HG03159 (cell line): ENCODE measurements at regions not wholly inside any gene's neighbourhood (a gene's known extent, or its start where the extent isn't known, plus 50 kb on each side); places are given as distances from the start of the nearest gene placed in this dataset.

Experiments
- ATAC-seq: cut with Tn5 transposase; IDR thresholded peaks from one replicate; pipeline ENCODE4 v1.9.1; 2021; ENCODE audit warnings: mild to moderate bottlenecking, moderate library complexity; ENCODE audit not compliant: unreplicated experiment

DNA sequence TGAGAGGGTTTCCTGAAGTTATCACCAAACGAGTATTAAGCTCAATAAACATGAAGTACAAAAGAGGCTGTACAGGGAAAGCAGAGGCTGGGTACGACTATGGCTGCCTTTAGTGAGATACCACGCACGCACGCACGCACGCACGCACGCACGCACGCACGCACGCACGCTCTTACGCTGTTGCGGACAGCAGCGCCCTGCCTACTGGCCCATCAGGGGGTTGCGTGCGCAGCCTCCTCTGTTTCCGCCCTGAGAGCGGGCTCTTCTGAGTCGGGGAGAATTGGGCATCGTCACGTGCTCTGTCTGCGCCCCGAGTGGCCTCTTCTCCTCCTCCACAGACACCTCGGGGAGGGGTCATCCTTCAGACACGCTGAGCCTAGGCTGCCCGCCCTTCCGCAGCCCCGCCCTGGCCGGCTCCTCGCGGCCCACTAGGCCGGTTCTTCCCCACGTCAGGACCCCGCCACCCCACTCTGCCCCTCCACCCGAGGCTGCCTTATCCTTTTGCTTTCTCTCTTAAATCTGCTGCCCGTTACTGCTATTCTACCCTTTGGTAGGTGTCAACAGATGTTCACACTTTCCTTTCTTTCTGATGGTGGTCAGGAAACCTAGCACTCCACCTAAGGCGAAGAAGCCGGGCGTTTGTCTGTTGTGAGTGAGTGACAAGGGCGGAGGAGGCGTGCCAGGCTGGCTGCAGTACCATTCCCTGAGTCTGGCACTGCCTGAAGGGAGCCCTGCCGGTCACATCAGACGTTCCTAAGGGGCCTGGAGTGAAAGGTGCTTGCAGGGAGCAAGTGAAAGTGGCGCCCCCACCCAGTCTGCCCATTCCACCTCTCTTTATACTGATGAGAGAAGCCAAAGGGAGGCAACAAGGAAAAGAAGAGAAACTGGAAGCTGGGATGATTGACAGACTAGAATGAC lies 300.4 kb upstream of the B3GAT1 start:
- no peak for ATAC-seq

DNA sequence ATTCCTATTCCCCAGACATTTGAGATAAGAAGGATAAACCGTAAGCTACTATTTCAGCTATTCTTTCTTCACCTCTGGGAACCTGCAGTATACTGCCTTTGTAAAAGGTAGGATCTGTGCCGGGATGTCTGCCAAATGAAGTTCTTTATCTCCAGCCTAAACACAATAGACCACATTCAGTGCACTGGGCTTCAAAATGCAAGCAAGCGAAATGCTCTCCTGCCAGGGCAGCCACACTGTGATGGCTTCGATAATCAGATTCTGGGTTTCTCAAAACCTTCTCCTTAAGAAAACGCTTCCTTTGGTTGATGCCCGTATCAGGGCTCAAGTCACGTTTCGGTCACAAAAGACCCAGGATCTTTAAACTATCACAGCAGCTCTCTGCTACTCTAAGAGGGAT lies 299.5 kb upstream of the B3GAT1 start:
- no peak for ATAC-seq

DNA sequence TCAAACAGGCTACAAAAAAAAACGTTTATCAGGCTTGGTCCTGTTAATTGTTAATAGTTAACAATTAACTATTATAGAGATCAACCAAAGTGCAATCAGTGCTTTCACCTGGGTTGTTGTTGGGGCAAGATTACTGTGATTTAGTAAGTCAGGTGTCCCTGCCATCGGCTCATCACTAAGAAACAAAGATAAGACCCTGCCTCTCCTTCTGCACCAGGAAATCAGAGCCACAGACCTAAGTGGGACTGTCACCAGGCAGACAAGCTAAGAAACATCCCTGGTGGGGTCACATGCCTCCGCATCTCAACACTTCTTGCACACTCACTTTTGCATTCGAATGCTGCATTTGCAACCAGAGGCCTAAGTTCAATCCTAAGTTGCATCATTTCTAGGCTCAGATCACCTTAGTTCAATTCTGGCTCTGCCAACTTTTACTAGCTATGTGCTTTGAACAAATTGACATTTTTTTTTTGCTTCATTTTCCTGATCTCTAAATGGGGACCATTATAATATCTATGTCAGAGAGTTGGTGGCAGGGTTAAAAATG lies 298.9 kb upstream of the B3GAT1 start:
- no peak for ATAC-seq

DNA sequence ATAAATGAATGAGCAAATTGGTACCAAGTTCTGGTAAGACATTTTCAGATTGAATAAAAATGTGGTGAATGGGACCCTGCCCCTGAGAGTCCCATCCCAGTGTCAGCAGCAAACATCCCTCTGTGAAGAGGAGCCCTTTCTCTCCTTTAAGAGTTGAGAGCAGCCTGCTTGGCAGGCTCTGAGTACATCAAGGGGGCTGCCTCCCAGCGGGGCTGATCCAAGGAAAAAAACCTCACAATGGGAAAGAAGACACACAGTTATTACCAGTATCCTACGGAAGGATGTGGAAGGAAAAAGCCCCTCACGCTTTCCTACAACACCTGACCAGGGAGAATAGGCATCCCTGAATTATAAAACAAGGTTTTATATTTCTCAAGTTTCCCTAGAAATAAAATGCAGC lies 293.8 kb upstream of the B3GAT1 start:
- no peak for ATAC-seq

DNA sequence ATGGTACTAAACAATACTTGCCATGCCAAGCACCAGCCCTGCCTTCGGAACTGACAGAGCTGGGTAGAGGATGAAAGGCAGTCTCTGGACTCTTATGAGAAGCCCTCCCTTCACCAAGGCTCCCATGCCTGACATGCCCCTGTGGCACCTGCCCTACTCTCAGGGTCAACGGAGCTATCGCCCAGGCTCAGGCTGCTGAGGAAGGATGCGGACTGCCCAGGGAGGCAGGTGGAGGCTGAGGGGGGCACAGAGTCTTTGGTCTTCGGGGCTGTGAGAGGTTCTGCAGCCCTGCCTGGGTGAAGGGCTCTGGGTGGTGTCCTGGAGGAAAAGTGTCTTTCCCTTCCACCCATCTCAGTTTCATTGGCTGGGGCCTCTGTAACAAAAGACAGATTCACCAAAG lies 290.8 kb upstream of the B3GAT1 start:
- no peak for ATAC-seq

DNA sequence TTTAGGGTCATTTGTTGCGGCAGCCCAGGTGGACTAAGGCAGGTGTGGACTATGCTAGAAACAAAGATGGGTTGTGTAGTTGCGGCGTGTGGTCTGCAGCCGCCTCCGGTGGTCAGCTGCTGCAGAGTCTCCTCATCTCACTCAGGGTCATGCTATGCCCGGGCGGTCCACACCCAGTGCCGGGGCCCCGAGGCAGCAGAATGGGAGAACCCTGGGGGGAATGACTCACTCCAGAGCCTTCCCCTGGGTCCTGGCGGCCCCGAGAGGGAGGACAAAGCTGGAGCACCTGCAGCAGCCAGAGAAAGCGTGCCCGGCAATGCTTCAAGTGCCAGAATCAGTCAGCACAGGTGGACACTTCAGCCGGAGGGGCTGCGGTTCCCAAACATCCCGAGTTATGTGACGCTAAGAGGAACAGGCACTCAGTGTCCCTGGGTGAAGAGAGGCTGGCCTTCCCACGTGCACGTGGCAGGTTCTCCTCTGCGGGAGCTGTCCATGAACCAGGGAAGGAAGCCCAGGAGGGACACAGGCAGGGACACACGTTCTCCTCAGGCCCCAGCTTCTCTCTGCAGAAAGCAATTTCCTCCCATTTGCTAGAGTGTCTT lies 289.6 kb upstream of the B3GAT1 start:
- ATAC-seq: no peak

DNA sequence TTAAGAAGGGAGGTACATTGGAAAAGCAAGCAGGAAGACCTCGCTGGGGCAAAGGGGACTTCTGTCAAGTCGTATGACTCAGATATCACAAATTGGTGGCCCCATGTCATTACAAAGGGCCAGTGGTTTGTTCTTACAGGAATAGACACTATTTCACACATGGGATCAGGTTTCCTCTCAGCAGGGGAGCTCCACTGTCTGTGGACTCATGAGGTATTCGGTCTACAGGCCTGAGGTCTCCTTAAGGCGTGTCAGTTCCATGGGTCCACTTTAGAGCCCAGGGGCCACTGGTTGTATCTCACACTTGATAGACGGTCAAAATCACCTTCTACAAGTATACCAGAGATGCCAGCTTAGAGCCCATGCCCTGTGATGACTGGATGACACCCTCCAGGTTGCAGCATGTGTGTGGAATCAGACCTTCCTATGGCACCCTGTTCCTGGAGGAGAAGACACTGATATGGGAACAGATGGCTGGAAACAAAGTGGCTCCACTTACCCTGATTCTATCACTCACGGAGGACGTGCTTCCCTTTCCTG lies 288.1 kb upstream of the B3GAT1 start:
- ATAC-seq: no peak

DNA sequence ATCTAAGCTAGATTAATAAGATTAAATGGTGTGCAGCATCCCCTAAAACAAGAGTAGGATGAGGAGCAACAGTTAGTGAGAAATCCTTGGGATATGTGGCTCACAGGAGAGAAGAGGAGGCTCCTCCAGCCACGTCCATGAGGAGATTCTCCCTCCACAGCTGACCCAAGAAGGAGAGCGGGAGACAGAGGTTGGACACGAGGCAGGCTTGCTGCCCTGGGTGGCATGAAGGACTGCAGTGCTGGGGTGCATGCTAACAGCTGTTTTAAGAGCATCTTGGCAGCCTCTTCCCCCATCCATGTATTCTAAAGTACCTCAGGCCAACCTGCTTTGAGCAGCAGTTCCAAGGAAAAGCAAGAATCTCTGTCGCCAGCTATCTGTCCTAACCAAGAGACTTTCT lies 284.4 kb upstream of the B3GAT1 start:
- ATAC-seq: no peak

DNA sequence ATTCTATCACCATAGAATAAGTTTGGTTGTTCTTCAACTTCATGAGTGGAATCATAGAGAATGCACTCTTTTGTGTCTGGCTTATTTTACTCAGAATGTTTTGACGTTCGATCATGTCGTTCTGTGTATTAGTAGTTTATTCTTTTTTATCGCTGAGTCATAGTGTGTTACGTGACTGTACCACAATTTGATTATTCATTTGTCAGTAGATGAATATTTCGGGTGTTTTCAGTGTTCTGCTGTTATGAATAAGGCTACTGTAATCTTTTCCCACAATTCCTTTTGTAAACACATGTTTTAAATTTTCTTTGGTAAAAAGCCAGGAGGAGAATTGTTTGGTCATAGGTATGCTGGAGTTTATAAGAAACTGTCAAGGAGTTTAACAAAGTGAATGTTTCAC lies 279.9 kb upstream of the B3GAT1 start:
- ATAC-seq: no peak

DNA sequence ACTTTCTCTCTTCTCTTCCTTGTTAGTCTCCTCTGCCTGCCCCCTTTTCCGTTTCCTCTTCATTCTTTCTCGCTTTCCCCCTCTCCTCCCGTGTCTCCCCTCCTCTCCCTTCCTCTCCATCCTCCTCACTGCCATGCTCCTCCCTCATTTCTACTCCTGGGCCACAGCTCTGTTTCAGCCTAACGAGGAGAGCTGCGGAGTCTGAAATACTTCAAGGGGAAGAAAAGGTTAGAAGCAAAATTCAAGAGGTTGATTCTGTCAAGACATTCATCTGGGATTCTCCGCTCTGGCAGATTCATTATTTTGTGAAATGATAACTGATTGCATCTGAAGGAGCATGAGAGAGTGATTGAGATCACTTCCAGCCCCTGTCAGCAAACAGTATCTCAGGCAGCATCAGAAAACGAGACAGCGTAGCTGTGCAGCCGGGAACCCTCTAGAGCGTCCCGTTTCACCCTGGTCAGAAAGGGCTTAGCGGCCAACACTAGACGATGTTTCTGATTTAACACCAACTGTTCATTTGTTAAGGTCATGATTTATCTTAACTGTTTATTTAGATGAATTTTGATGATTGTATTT lies 279.3 kb upstream of the B3GAT1 start:
- ATAC-seq: no peak

DNA sequence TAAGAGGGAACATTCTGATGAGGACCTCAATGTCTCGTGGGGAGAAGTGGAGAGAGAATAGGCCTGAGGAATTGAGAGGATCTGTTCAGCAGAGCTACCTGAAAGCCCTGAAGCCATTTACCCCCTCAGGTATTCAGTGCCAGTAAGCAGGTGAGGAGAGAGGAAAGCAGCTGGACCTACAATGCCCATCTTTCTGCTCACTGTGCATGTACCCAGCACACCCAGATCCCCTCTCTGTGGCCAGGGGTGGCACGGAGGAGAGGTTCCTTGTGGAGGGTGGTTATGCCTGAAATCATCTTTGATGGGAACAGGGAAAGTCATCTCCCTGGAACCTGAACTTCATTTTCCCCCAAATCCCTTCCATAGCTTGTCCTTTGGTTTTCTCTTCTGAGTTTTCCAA lies 277.8 kb upstream of the B3GAT1 start:
- ATAC-seq: no peak

DNA sequence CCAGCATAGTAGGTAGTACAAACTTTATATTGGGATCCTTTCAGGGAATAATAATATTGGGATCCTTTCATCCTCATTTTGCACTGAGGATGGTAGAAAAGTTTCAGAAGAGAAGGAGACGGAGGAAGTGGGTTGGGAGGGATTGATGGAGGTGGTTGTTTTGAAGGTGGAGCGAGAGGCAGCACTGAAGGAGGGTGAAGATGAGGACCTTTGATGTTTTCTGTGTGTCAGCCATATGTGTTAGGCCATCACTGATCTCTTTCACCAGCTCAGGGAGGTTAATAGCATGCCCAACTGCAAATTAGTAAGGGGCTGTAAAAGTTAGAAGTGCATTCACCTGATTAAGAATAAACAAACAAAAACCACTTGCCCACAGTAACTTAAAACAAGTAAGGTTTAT lies 275.5 kb upstream of the B3GAT1 start:
- ATAC-seq: no peak

DNA sequence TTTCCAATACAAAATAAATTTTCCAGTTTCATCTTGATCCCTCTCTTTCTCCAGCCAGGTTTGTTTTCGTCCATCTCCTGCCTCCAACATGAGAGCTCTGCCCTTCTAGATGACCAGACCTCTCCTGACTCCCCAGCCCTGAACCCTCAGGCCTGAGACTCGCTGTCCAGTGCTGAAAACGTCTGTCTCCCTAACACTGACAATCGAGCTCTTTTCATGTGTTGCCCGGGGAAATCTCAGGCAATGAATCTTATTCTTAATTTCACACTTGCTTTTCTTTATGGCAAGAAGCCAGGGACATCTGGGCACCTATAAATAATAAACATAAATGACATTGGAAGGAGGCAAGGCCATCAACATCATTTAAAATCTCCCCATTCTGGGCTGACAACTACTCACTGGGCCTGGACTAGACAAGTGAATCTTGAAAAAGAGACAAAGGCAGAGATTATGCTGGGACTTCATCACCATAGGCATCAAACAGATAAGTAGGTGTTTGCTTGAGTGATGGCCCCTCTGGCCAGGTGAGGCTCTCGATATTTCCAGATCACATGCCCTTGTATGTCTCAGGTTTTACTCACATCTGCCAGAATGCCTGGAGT lies 274.5 kb upstream of the B3GAT1 start:
- ATAC-seq: no peak

DNA sequence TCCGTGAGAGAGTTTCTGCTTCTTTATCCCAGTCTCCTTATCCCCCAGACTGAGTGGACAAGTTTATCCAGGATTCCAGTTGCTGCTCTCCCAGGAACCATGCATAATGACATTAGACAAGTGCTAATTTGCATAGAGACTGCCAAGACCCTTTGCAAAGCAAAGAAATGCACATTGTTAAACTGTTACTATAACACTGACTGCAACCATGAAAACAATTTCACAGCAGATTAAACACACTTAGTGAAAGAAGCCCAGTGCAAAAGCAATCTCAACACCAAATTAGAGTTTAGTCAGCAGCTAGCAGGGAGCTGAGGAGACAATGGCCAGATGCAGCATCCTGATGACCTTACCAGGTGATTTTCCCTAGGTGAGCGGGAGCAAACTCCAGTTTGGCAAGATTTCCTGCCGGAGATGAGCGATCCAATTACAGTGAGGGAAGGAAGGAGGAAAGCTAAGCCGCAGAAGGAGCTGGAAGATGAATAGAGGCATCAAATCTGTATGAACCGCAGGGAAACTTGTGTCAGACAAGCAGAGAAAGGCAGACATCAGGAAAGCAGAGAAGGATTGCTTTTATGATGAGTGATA lies 273.8 kb upstream of the B3GAT1 start:
- ATAC-seq: no peak

DNA sequence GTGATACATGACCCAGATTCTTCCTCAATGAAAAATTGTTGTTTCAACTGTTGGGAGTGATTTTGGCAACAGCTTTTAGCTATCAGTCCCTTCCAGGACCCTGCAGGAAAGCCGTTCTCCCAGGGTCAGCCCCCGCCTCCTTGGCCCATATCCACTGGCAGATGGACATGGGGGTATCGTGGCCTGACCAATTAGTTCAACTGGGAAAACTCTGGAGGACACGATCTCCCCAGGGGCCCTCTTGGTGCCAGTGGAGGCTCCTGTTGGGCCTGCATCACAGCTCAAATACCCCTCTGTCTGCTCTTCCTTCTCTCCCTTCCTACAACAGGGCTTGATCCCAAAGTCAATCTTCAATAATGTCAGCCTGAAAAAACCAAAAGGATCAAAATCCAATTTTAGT lies 272.5 kb upstream of the B3GAT1 start:
- ATAC-seq: no peak

DNA sequence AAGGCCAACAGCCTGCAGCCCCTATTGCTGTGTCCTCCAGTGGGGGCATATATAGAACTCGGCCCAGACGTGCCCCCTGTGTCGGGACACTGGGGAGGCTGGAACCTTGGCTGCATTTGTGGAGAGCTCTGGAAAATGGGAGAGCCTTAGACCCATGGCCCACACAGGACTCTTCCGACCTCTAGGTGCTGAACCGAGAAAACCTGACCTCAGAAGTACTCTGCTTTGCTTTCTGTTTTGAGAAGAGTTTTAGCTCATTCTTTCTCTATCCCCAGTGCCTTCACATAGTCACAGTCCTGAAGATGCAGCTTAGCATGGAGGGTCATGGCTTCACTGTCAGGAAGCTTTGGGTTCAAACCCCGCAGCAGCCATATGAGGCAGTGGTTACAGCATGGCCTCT lies 271.8 kb upstream of the B3GAT1 start:
- no peak for ATAC-seq

DNA sequence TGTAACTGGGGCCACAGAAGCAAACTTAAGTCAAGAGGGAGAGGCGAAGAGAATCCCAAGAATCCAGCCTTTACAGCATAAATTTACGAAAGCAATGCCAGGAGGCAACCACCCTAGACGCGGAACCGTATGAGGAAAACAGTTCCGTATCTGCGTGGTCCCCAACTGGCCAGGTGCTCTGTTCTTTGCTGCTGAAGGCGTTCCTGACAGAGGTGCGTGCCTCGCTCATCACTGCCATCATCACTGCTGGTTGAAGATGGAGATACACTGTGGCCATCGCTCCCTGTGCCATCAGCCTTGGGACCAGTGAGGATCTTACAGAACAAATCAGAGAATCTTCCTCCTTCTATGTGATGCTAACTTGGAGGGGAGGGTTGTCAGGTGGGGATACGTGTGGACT lies 270.5 kb upstream of the B3GAT1 start:
- no peak for ATAC-seq

DNA sequence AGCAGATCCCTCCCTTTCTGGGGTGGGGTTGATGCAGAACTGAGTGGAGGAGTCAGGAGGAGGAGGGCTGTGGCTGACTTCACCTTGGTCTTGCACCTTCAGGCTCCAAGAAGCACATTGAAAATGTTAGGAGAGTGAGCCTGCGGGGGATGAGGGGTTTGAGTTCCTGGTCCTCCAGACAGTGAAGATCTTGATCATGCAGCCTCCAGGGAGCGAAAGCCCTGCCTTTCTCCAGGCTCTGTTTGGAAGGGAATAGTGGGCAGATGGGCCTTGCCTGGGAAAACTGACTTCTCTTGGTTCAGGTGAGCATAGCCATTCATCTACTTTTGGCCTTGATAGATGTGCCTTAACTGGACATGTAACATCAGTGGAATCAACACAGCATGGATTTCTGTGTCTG lies 267.6 kb upstream of the B3GAT1 start:
- no peak for ATAC-seq

DNA sequence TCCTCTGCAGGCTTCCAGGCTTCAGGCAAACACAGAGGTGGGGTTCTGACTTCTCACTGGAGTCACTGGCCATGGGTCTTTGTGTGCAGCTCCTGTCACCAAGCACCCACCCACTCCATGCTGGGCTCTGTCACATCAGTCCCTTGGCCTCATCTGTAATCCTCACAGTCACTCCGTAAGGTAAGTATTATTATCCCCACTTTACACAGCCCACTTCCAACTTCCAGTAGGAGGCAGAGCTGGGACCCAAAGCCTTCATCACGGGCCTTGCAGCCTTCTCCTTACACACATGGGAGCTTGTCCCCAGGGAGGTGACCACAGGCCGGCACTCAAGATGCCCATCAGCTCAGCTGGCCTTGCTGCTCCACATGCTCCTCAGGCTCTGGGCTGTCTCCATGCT lies 266.7 kb upstream of the B3GAT1 start:
- no peak for ATAC-seq

DNA sequence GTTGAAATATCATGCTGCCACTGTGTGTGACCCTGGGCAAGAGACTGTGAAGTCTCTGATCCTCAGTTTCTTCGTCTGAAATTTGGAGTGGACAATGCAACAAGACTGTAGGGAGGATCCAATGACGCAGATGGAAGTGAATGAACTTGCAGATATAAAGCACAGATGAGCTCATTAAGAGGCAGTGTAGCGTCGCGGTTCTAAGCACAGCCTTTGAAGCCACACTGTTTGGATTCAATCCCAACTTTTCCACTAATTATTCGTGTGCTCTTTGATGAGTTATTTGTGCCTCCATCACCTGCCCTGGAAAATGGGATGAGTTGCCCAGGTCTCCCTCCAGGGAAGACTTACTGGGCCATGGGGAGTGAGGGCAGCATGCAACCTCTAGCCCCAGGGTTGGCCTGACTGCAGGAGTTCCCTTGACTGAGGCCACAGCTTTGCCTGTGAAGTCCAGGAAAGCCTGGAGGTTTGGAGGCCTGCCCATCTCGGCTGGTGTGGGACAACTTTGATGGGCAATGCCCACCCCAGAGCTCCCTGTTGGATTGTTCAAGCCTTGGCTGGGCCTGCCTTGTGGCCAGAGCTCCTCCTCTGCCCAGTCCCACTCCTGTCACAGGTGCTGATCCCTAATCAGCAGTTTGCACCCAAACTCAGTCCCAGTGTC lies 266.0 kb upstream of the B3GAT1 start:
- no peak for ATAC-seq
